GM21529 (cell line): ENCODE measurements at regions not wholly inside any gene's neighbourhood (a gene's known extent, or its start where the extent isn't known, plus 50 kb on each side); places are given as distances from the start of the nearest gene placed in this dataset.
"Not testable (repeated sequence)": the region's sequence is repeated elsewhere in the genome, so short reads cannot be mapped to it uniquely, and the experiment has no call there.

Experiments used
- ATAC-seq: cut with Tn5 transposase; IDR thresholded peaks from one replicate; pipeline ENCODE4 v1.9.1; 2021; ENCODE audit not compliant: unreplicated experiment

- ATAC-seq: no peak
Measured at GRCh38 chr1:61581251-61581650, 143.7 kb downstream of the TM2D1 start.

- no peak for ATAC-seq
Measured at GRCh38 chr1:61580417-61580816, 144.5 kb downstream of the TM2D1 start.

GRCh38 chr1:61579802-61580201 is 145.1 kb downstream of the TM2D1 start:
- no peak for ATAC-seq

GRCh38 chr1:61572046-61572445 is 152.9 kb downstream of the TM2D1 start:
- no peak for ATAC-seq

- ATAC-seq: no peak
Measured at GRCh38 chr1:61570191-61570590, 154.8 kb downstream of the TM2D1 start.

GRCh38 chr1:61569303-61569621 is 155.7 kb downstream of the TM2D1 start:
- no peak for ATAC-seq

GRCh38 chr1:61568460-61569302 is 156.3 kb downstream of the TM2D1 start:
- no peak for ATAC-seq

- ATAC-seq: no peak
Measured at GRCh38 chr1:61566177-61566576, 158.8 kb downstream of the TM2D1 start.

GRCh38 chr1:61563611-61564010 is 161.3 kb downstream of the TM2D1 start:
- ATAC-seq: no peak

GRCh38 chr1:61561666-61562065 is 163.3 kb downstream of the TM2D1 start:
- no peak for ATAC-seq

- ATAC-seq: no peak
Measured at GRCh38 chr1:61560385-61560784, 164.6 kb downstream of the TM2D1 start.

- ATAC-seq: no peak
Measured at GRCh38 chr1:61556631-61557030, 168.3 kb downstream of the TM2D1 start.

- no peak for ATAC-seq
Measured at GRCh38 chr1:61552630-61553305, 172.2 kb downstream of the TM2D1 start.

GRCh38 chr1:61547302-61547701 is 177.6 kb downstream of the TM2D1 start:
- ATAC-seq: not testable (repeated sequence)

GRCh38 chr1:61544870-61545269 is 180.1 kb downstream of the TM2D1 start:
- ATAC-seq: not testable (repeated sequence)

- not testable (repeated sequence) for ATAC-seq
Measured at GRCh38 chr1:61543498-61543897, 181.4 kb downstream of the TM2D1 start.

GRCh38 chr1:61539720-61540462 is 185.1 kb downstream of the TM2D1 start:
- ATAC-seq: no peak

- ATAC-seq: no peak
Measured at GRCh38 chr1:61538228-61538627, 186.7 kb downstream of the TM2D1 start.

GRCh38 chr1:61536174-61537108 is 188.5 kb downstream of the TM2D1 start:
- ATAC-seq: no peak

GRCh38 chr1:61534847-61535246 is 190.1 kb downstream of the TM2D1 start:
- ATAC-seq: no peak

GRCh38 chr1:61533546-61533945 is 191.4 kb downstream of the TM2D1 start:
- ATAC-seq: no peak
